H9 (cell line): ENCODE measurements at regions not wholly inside any gene's neighbourhood (a gene's known extent, or its start where the extent isn't known, plus 50 kb on each side); places are given as distances from the start of the nearest gene placed in this dataset.

Experiments used
- DNase-seq: peaks from one replicate; pipeline ENCODE4 v3.0.0-alpha.2; 2017
- H2AFZ ChIP-seq: one replicate; pipeline ENCODE4 v1.6.1; 2013; ENCODE audit warnings: mild to moderate bottlenecking, low read length, control low read depth, moderate library complexity
- H2AK5ac ChIP-seq: 2 replicates; pipeline ENCODE4 v1.6.1; 2013; ENCODE audit warnings: low read length, control low read depth, mixed read lengths; ENCODE audit not compliant: insufficient read length
- H2BK120ac ChIP-seq: one replicate; pipeline ENCODE4 v1.6.1; 2013; ENCODE audit warnings: low read depth, mild to moderate bottlenecking, low read length, control low read depth, inconsistent platforms; ENCODE audit not compliant: poor library complexity, severe bottlenecking
- H2BK12ac ChIP-seq: 2 replicates; pipeline ENCODE4 v1.6.1; 2013; ENCODE audit warnings: low read length, control low read depth, mixed read lengths, low read depth; ENCODE audit not compliant: insufficient read length
- H2BK15ac ChIP-seq: 2 replicates; pipeline ENCODE4 v1.6.1; 2013; ENCODE audit warnings: low read depth, low read length, control low read depth
- H2BK20ac ChIP-seq: one replicate; pipeline ENCODE4 v1.6.1; 2013; ENCODE audit warnings: low read depth, mild to moderate bottlenecking, low read length, control low read depth, inconsistent platforms; ENCODE audit not compliant: poor library complexity, severe bottlenecking
- H2BK5ac ChIP-seq: 2 replicates; pipeline ENCODE4 v1.6.1; 2013; ENCODE audit warnings: low read length, control low read depth, mixed read lengths; ENCODE audit not compliant: insufficient read length
- H3K14ac ChIP-seq: 2 replicates; pipeline ENCODE4 v1.6.1; 2013; ENCODE audit warnings: low read length, control low read depth; ENCODE audit not compliant: insufficient read depth
- H3K18ac ChIP-seq: 2 replicates; pipeline ENCODE4 v1.6.1; 2013; ENCODE audit warnings: low read depth, mild to moderate bottlenecking, mixed read lengths, low read length, control low read depth; ENCODE audit not compliant: insufficient read length
- H3K23ac ChIP-seq: 2 replicates; pipeline ENCODE4 v1.6.1; 2013; ENCODE audit warnings: low read length, control low read depth, mixed read lengths, low read depth; ENCODE audit not compliant: insufficient read length
- H3K23me2 ChIP-seq: 2 replicates; pipeline ENCODE4 v1.6.1; 2013; ENCODE audit warnings: low read depth, mild to moderate bottlenecking, mixed read lengths, low read length, control low read depth; ENCODE audit not compliant: insufficient read length, poor library complexity, severe bottlenecking
- H3K27ac ChIP-seq: 2 replicates; pipeline ENCODE4 v1.5.1; 2013; ENCODE audit warnings: low read length, control low read depth, mixed read lengths, low read depth; ENCODE audit not compliant: insufficient read length
- H3K27me3 ChIP-seq: 2 replicates; pipeline ENCODE4 v1.6.1; 2013; ENCODE audit warnings: low read length, control low read depth, inconsistent platforms; ENCODE audit not compliant: insufficient read depth
- H3K4ac ChIP-seq: 2 replicates; pipeline ENCODE4 v1.6.1; 2013; ENCODE audit warnings: low read depth, mild to moderate bottlenecking, control low read depth, inconsistent platforms, low read length, moderate library complexity
- H3K4me1 ChIP-seq: 2 replicates; pipeline ENCODE4 v1.6.1; 2013; ENCODE audit warnings: low read length, control low read depth, inconsistent platforms; ENCODE audit not compliant: insufficient read depth
- H3K4me2 ChIP-seq: 2 replicates; pipeline ENCODE4 v1.6.1; 2013; ENCODE audit warnings: low read length, control low read depth, mixed read lengths; ENCODE audit not compliant: insufficient read length, insufficient read depth
- H3K56ac ChIP-seq: 2 replicates; pipeline ENCODE4 v1.6.1; 2013; ENCODE audit warnings: low read depth, mild to moderate bottlenecking, mixed read lengths, low read length, control low read depth; ENCODE audit not compliant: insufficient read length
- H3K79me1 ChIP-seq: 2 replicates; pipeline ENCODE4 v1.6.1; 2013; ENCODE audit warnings: low read depth, mild to moderate bottlenecking, moderate library complexity, low read length, control low read depth, inconsistent platforms; ENCODE audit not compliant: insufficient read depth, poor library complexity, severe bottlenecking
- H3K79me2 ChIP-seq: 2 replicates; pipeline ENCODE4 v1.6.1; 2013; ENCODE audit warnings: low read length, control low read depth, inconsistent platforms; ENCODE audit not compliant: insufficient read depth
- H3K9ac ChIP-seq: 2 replicates; pipeline ENCODE4 v1.6.1; 2013; ENCODE audit warnings: low read length, control low read depth, mixed read lengths; ENCODE audit not compliant: insufficient read length; ENCODE audit errors: extremely low read depth
- H3K9me3 ChIP-seq: one replicate; pipeline ENCODE4 v1.6.1; 2013; ENCODE audit warnings: low read depth, low read length, inconsistent platforms; ENCODE audit not compliant: control insufficient read depth
- H3T11ph ChIP-seq: one replicate; pipeline ENCODE4 v1.6.1; 2013; ENCODE audit warnings: mild to moderate bottlenecking, low read length, control low read depth, inconsistent platforms
- H4K20me1 ChIP-seq: one replicate; pipeline ENCODE4 v1.6.1; 2013; ENCODE audit not compliant: control insufficient read depth, insufficient read length, insufficient read depth
- H4K5ac ChIP-seq: 2 replicates; pipeline ENCODE4 v1.6.1; 2013; ENCODE audit warnings: low read depth, mild to moderate bottlenecking, mixed read lengths, low read length, control low read depth; ENCODE audit not compliant: insufficient read length
- H4K8ac ChIP-seq: replicated peaks from 2 replicates; pipeline ENCODE4 v1.6.1; 2013; ENCODE audit warnings: low read length, control low read depth, mixed read lengths, low read depth; ENCODE audit not compliant: insufficient read length
- H4K91ac ChIP-seq: 2 replicates; pipeline ENCODE4 v1.6.1; 2013; ENCODE audit warnings: low read depth, mild to moderate bottlenecking, moderate library complexity, mixed read lengths, low read length, control low read depth; ENCODE audit not compliant: insufficient read length
- H3K27ac Mint-ChIP-seq, 3 experiments: 2 replicates in 2 of 3; 3 replicates in 1 of 3; pipeline ENCODE4 v1.8.0; 2020 to 2021; ENCODE audit warnings: mixed read lengths in 3 of 3, mild to moderate bottlenecking in 1 of 3, moderate library complexity in 1 of 3
- H3K27me3 Mint-ChIP-seq: 2 replicates; pipeline ENCODE4 v1.8.0; 2021; ENCODE audit warnings: low read depth, mild to moderate bottlenecking, moderate library complexity, mixed read lengths
- H3K36me3 Mint-ChIP-seq, 3 experiments: 2 replicates in 2 of 3; 3 replicates in 1 of 3; pipeline ENCODE4 v1.8.0; 2020 to 2021; ENCODE audit warnings: low read depth in 3 of 3, mixed read lengths in 3 of 3; ENCODE audit not compliant: insufficient read depth in 1 of 3
- H3K4me1 Mint-ChIP-seq, 2 experiments: 2 replicates each; pipeline ENCODE4 v1.8.0; 2020; ENCODE audit warnings: mixed read lengths in 2 of 2
- H3K4me3 Mint-ChIP-seq, 2 experiments: 2 replicates in 1 of 2; 3 replicates in 1 of 2; pipeline ENCODE4 v1.8.0; 2020 to 2021; ENCODE audit warnings: mild to moderate bottlenecking in 2 of 2, mixed read lengths in 2 of 2, moderate library complexity in 1 of 2
- H3K9me3 Mint-ChIP-seq, 2 experiments: 2 replicates in 1 of 2; 3 replicates in 1 of 2; pipeline ENCODE4 v1.8.0; 2020; ENCODE audit warnings: mild to moderate bottlenecking in 2 of 2, mixed read lengths in 2 of 2, moderate library complexity in 1 of 2
- WGBS: extraction: QIAGEN DNeasy Blood & Tissue Kit; methylation state at CpG from one replicate; pipeline ENCODE4 v1.1.7; 2013; ENCODE audit warnings: missing lambda C conversion rate, low lambda C conversion rate, mixed read lengths; ENCODE audit not compliant: insufficient read length; ENCODE audit errors: extremely low coverage; 5-methylcytosine and 5-hydroxymethylcytosine counted together
- TF ChIP-seq, protein P1 (sequence below): fragments of 200-600 bp; sonication (generic); conservative IDR thresholded peaks from 3 replicates; pipeline ENCODE4 v1.8.0; 2021; ENCODE audit warnings: antibody characterized with exemption, mild to moderate bottlenecking

DNA sequence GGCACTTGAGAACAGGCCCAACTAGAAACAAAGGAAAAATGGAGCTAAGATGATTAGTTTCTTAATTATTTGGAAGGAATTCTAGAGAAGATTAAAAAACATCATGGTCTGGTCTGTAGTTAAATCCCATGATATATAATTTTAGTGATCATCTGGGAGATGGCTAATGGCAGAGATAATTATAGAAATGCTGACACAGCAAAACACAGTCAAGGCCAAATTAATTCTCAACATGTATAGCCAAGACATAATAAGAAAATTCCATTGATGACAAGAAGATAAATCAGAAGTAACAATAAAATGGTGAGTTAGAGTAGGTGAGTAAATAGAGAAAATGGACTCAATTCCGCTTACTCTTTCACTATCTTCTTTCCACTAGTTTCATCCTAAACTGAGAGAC, 59.2 kb upstream of the ITGA4 start:
- Histone ChIP-seq H2AK5ac (no peak overlapping the region), H4K91ac (no peak overlapping the region), H3K9me3 (no peaks in the 10 kb centered on the region), H3K4ac (no peak overlapping the region), H3K23ac (no peak overlapping the region), H2AFZ (no peak overlapping the region), H3K4me2 (no peak overlapping the region), H3K14ac (no peak overlapping the region), H3K56ac (no peak overlapping the region), H3K79me1 (no peaks in the 10 kb centered on the region), H4K20me1 (no peaks in the 10 kb centered on the region), H4K8ac (no peak overlapping the region), H4K5ac (no peak overlapping the region), H3K4me1 (no peaks in the 10 kb centered on the region), H2BK120ac (no peak overlapping the region), H2BK15ac (no peak overlapping the region), H3T11ph (no peak overlapping the region), H3K18ac (no peak overlapping the region), H3K27me3 (no peaks in the 10 kb centered on the region), H3K23me2 (no peaks in the 10 kb centered on the region), H3K9ac (no peak overlapping the region), H2BK20ac (no peak overlapping the region), H2BK5ac (no peak overlapping the region), H2BK12ac (no peak overlapping the region), H3K79me2 (no peaks in the 10 kb centered on the region), H3K27ac (no peak overlapping the region)
- Mint-ChIP-seq H3K36me3 (no peaks in the 10 kb centered on the region), H3K4me1 (peaks cover 6 to 10% of the 10 kb centered on the region in 2 experiments), H3K27me3 (no peaks in the 10 kb centered on the region), H3K9me3 (no peaks in the 10 kb centered on the region), H3K27ac (no peak overlapping the region), H3K4me3 (no peak overlapping the region)
- TF ChIP-seq, protein P1, sequence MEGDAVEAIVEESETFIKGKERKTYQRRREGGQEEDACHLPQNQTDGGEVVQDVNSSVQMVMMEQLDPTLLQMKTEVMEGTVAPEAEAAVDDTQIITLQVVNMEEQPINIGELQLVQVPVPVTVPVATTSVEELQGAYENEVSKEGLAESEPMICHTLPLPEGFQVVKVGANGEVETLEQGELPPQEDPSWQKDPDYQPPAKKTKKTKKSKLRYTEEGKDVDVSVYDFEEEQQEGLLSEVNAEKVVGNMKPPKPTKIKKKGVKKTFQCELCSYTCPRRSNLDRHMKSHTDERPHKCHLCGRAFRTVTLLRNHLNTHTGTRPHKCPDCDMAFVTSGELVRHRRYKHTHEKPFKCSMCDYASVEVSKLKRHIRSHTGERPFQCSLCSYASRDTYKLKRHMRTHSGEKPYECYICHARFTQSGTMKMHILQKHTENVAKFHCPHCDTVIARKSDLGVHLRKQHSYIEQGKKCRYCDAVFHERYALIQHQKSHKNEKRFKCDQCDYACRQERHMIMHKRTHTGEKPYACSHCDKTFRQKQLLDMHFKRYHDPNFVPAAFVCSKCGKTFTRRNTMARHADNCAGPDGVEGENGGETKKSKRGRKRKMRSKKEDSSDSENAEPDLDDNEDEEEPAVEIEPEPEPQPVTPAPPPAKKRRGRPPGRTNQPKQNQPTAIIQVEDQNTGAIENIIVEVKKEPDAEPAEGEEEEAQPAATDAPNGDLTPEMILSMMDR, result no peak
- WGBS, result no CpG with 5 or more reads among the region's 1 CpG
- DNase-seq, result no peak
